ENCODE measurements at regions not wholly inside any gene's neighbourhood (a gene's known extent, or its start where the extent isn't known, plus 50 kb on each side); places are given as distances from the start of the nearest gene placed in this dataset.

DNA sequence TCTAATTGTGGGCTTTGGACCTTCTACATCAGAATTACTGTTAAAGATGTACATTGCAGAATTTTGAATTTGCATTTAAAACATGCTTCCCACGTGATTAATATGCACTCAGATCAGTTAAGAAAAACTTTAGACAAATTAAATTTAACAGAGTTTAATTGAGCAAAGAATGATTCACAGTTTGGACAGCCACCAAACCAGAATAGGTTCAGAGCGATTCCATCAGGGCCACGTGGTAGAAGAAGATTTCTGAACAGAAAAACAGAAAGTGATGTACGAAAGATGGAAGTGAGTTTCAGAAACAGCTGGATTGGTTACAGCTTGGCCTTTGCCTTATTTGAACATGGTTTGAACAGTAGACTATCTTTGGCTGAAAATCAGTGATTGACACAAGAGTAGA, 704.2 kb upstream of the MAP3K7 start:
- intact Hi-C loops (cut with DNase I), result no loop called here
- no peak for DNase-seq
- H3K4me3 ChIP-seq, result no peak overlapping the region
- no peaks in the 10 kb centered on the region for H3K9me3 ChIP-seq
- 16 to 58% methylated on average over 4 of the region's 4 CpGs for WGBS, 2 donors
- no peaks in the 10 kb centered on the region for H3K27me3 ChIP-seq
- TF ChIP-seq, protein P1, sequence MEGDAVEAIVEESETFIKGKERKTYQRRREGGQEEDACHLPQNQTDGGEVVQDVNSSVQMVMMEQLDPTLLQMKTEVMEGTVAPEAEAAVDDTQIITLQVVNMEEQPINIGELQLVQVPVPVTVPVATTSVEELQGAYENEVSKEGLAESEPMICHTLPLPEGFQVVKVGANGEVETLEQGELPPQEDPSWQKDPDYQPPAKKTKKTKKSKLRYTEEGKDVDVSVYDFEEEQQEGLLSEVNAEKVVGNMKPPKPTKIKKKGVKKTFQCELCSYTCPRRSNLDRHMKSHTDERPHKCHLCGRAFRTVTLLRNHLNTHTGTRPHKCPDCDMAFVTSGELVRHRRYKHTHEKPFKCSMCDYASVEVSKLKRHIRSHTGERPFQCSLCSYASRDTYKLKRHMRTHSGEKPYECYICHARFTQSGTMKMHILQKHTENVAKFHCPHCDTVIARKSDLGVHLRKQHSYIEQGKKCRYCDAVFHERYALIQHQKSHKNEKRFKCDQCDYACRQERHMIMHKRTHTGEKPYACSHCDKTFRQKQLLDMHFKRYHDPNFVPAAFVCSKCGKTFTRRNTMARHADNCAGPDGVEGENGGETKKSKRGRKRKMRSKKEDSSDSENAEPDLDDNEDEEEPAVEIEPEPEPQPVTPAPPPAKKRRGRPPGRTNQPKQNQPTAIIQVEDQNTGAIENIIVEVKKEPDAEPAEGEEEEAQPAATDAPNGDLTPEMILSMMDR (IDR thresholded peaks at IDR 0.05), result no peak
- TF ChIP-seq POLR2A (IDR thresholded peaks at IDR 0.05), result no peak
- no peaks in the 10 kb centered on the region for H3K36me3 ChIP-seq (replicated peaks in 1 of 2; ENCODE audit: insufficient read depth in 1 of 2, low read depth in 2 of 2)
- H3K27ac ChIP-seq, result no peak overlapping the region
- no peak for ATAC-seq
- H3K4me1 ChIP-seq, result no peaks in the 10 kb centered on the region

DNA sequence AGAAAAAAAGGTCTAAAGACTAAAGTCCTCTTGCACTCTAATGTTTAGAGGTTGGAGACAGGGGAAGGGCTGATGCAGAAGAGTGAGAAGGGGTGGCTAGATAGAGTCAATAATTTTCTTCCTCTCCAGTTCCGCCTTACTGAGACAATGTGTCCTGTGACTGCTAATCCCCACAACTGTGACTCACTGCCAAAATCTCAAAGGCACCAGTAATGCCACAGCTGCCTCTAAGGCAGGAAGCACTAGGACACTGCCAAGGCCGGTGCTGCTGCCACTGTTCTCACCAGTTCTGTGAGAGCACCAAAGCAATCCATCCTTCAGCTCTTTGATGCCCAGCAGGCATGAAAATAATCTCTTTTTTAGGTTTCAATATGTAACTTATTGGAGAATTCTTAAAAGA, 701.9 kb upstream of the MAP3K7 start:
- no peak for ATAC-seq

DNA sequence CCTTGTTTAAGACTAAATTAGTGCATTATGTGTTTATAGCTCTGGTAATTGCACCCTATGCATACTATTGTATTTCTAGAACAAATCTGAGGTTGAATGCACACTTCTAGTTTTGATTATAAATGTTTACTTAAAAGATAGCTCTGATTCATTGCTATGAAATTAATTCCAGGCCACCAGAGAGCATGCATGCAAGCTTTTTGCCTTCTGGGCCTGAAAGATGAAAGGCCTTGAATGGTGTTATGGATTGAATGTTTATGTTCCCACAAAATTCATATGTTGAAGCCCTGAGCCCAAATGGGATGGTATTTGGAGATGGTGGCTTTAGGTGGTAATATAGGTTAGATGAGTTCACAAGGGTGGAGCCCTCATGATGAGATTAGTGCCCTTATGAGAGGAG, 695.0 kb upstream of the MAP3K7 start:
- H3K9me3 ChIP-seq, result no peaks in the 10 kb centered on the region
- TF ChIP-seq, protein P1 (IDR thresholded peaks at IDR 0.05), result no peak
- no peak for TF ChIP-seq POLR2A (IDR thresholded peaks at IDR 0.05)
- no peaks in the 10 kb centered on the region for H3K4me1 ChIP-seq
- no peaks in the 10 kb centered on the region for H3K27me3 ChIP-seq
- ATAC-seq, result no peak
- DNase-seq, result no peak
- H3K27ac ChIP-seq, result no peak overlapping the region
- intact Hi-C loops (cut with DNase I), result no loop called here
- H3K4me3 ChIP-seq, result no peak overlapping the region
- H3K36me3 ChIP-seq (replicated peaks in 1 of 2; ENCODE audit: insufficient read depth in 1 of 2, low read depth in 2 of 2), result no peaks in the 10 kb centered on the region

More for the DNA sequence above, 701.9 kb upstream of the MAP3K7 start:
- no peak overlapping the region for H3K27ac ChIP-seq
- TF ChIP-seq POLR2A (IDR thresholded peaks at IDR 0.05), result no peak
- TF ChIP-seq, protein P1 (IDR thresholded peaks at IDR 0.05), result no peak
- H3K36me3 ChIP-seq (replicated peaks in 1 of 2; ENCODE audit: insufficient read depth in 1 of 2, low read depth in 2 of 2), result no peaks in the 10 kb centered on the region
- intact Hi-C loops (cut with DNase I), result no loop called here
- no peak overlapping the region for H3K4me3 ChIP-seq
- H3K4me1 ChIP-seq, result no peaks in the 10 kb centered on the region
- no peaks in the 10 kb centered on the region for H3K27me3 ChIP-seq
- 57 to 63% methylated on average over 2 of the region's 2 CpGs for WGBS, 2 donors
- no peaks in the 10 kb centered on the region for H3K9me3 ChIP-seq
- DNase-seq, result no peak

DNA sequence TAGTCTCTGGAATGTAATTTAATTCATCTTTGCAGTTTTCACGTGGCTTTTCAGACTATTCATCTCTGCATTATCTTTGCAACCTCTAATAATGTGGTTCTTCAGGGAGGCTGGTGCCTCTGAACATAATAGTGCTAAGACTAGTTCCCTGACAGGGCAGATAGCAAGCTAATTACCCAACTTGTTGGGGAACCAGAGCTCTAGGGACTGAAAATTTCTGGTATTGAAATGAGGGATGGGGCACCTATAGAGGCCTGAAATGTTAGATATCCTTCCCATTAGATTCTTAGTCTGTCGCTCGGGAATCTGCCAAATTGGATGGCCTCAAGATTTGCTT, 693.6 kb upstream of the MAP3K7 start:
- Histone ChIP-seq H3K36me3 (replicated peaks in 1 of 2; ENCODE audit: insufficient read depth in 1 of 2, low read depth in 2 of 2) (no peaks in the 10 kb centered on the region), H3K4me3 (no peak overlapping the region), H3K27ac (no peak overlapping the region), H3K9me3 (no peaks in the 10 kb centered on the region), H3K4me1 (no peaks in the 10 kb centered on the region), H3K27me3 (no peaks in the 10 kb centered on the region)
- 56 to 65% methylated on average over 3 of the region's 3 CpGs for WGBS, 2 donors
- ATAC-seq, result no peak
- intact Hi-C loops (cut with DNase I), result no loop called here
- no peak for DNase-seq
- TF ChIP-seq POLR2A (IDR thresholded peaks at IDR 0.05), result no peak
- TF ChIP-seq, protein P1 (IDR thresholded peaks at IDR 0.05), result no peak

DNA sequence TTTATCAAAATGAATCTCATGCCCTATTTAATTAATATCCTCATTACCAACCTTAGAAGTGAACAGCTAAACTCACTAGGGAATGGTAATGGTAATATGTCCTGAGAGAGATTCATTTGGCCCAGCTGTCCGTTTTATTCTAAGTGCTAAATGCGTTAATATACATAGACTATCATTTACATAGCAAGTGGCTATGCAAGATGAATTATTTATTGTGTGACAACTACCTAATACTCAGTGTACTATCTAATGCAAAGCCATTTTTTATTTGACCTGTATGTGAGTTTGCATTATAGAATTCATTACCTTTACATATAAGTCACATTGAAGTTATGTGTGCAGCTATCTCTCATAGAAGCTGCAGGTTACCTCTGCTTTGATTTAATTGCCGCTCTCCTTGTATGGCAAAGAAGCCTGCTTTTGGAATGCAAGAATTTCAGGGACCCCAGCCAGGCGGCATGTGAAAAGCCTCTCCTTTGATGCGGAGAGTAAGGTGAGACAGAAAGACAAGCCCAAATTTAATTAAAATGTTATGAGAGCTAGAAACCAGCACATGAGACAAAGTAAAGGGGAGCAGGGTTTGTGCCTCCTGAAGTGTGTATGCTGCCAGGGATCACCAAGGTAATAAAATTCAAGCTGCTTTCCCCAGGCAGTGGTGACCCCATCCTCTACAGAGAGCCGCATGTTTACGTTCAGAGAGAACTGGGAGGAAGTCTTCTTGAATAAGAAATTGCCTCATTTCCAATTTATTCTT, 693.0 kb upstream of the MAP3K7 start:
- no peak for ATAC-seq
- no peaks in the 10 kb centered on the region for H3K36me3 ChIP-seq (replicated peaks in 1 of 2; ENCODE audit: insufficient read depth in 1 of 2, low read depth in 2 of 2)
- no peaks in the 10 kb centered on the region for H3K27me3 ChIP-seq
- H3K4me1 ChIP-seq, result no peaks in the 10 kb centered on the region
- TF ChIP-seq, protein P1 (IDR thresholded peaks at IDR 0.05), result no peak
- TF ChIP-seq POLR2A (IDR thresholded peaks at IDR 0.05), result no peak
- intact Hi-C loops (cut with DNase I), result no loop called here
- WGBS, 2 donors, result 49 to 59% methylated on average over 7 of the region's 7 CpGs
- DNase-seq, result no peak
- no peak overlapping the region for H3K4me3 ChIP-seq
- no peaks in the 10 kb centered on the region for H3K9me3 ChIP-seq
- no peak overlapping the region for H3K27ac ChIP-seq

Data from body of pancreas (tissue), 4 donors.